Hepatic stellate cell (primary cell): ENCODE measurements at regions not wholly inside any gene's neighbourhood (a gene's known extent, or its start where the extent isn't known, plus 50 kb on each side); places are given as distances from the start of the nearest gene placed in this dataset.
"Not testable (repeated sequence)": the region's sequence is repeated elsewhere in the genome, so short reads cannot be mapped to it uniquely, and the experiment has no call there.

Experiments
- DNase-seq: peaks from one replicate; pipeline ENCODE4 v3.0.0; 2011; ENCODE audit warnings: low spot score

GRCh38 chr2:64879745-64880144 is 109.5 kb upstream of the SLC1A4 start:
- DNase-seq, result no peak

GRCh38 chr2:64880193-64880951 is 108.8 kb upstream of the SLC1A4 start:
- DNase-seq, result no peak

GRCh38 chr2:64881037-64881492 is 108.1 kb upstream of the SLC1A4 start:
- DNase-seq, result no peak

GRCh38 chr2:64887565-64887964 is 101.6 kb upstream of the SLC1A4 start:
- no peak for DNase-seq

- peak; percentile 52 for DNase-seq
These were observed 100.4 kb upstream of the SLC1A4 start for GRCh38 chr2:64888591-64889309.

DNA sequence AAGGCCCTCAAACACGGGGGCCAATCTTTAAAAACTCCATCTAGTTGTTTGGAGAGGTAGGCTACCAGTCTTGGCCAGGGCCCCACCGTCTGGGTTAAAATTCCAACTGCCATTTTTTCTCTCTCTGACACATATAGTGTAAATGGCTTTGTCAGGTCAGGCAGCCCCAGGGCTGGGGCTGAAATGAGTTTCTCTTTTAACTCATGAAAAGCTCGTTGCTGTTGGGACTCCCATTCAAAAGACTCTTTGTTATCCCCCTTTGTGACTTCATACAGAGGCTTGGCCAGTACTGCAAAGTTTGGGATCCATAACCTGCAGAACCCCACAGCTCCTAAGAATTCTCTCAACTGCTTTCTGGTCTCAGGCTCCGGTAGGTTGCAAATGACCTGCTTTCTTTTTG is 99.4 kb upstream of the SLC1A4 start:
- DNase-seq, result no peak

DNA sequence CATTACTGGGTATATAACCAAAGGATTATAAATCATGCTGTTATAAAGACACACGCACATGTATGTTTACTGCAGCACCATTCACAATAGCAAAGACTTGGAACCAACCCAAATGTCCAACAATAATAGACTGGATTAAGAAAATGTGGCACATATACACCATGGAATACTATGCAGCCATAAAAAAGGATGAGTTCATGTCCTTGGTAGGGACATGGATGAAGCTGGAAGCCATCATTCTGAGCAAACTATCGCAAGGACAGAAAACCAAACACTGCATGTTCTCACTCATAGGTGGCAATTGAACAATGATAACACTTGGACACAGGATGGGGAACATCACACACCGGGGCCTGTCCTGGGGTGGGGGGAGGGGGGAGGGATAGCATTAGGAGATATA is 92.6 kb upstream of the SLC1A4 start:
- not testable (repeated sequence) for DNase-seq

GRCh38 chr2:64899081-64899865 is 89.9 kb upstream of the SLC1A4 start:
- no peak for DNase-seq

GRCh38 chr2:64899876-64900275 is 89.3 kb upstream of the SLC1A4 start:
- DNase-seq, result not testable (repeated sequence)

DNA sequence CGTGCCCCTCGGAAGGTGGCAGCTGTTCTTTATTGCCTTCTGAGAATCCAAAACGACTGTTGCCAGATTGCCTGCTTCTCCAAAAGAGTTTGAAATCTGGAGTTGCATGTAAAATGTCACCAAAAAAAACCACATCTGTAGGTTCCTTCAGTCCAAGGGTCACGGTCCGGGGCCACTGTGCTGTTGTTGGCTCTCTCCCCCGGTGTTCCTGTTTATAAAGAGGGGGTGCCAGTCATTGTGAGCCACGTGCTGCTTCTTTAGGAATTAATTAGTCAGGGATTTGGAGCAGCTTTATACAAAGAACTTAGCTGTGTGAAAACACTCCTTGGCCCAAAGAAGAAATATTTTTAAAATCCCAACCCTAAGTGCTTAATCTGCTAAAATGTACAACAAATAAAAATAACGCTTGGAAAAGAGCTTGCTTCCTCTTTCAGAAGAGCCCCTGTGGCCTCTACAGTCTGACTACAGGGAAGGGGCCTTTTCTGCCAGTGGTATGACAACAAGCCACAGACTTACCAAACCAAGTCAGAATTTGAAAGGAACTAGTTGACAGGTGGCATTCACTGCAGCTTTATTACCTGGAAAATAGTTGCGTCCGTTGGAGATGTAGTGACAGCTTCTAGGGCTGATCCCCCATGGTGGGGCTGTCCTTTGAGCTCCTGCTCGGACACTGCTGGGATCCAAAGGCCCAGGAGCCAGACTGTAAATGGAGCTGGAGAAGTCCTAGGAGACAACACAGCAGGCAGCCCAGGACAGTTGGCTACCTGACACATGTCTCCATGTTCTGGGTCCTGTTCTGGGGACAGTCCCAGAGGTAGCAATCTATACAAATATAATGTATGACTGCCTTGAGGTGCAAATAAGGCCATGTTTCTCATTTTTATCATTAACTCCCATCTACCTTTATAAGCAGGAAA is 84.5 kb upstream of the SLC1A4 start:
- no peak for DNase-seq

DNA sequence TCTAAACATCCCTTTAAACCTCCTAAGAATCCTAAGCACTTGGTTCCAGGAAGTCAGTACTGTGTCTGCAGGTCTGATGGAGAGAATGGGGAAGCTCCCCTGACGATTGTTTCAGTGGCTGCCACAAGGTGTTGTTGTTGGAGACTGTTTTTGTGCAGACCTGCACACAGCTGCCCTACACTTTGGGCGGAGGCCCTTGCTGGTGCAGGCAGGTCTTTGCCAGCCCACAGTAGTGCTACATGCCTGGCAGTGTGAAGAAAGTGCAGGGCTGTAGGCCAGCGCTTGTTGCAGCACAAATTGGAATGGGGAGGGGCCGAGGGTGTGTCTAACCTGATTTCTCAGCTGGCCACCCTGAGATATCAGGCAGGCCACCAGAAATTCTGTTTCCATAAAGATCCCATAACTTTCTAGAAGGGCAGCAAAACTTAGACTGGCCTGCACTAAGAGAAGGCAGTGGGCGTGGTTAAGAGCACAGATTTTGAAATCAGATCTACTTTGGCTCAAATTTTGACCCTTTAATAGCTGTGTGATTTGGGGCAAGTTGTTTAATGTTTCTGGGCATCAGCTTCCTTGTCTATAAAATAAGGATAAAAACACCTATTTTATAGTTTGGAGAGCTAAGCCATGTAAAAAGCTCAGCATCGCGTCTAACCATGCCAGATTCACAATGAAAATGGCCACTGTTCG is 83.7 kb upstream of the SLC1A4 start:
- no peak for DNase-seq

DNA sequence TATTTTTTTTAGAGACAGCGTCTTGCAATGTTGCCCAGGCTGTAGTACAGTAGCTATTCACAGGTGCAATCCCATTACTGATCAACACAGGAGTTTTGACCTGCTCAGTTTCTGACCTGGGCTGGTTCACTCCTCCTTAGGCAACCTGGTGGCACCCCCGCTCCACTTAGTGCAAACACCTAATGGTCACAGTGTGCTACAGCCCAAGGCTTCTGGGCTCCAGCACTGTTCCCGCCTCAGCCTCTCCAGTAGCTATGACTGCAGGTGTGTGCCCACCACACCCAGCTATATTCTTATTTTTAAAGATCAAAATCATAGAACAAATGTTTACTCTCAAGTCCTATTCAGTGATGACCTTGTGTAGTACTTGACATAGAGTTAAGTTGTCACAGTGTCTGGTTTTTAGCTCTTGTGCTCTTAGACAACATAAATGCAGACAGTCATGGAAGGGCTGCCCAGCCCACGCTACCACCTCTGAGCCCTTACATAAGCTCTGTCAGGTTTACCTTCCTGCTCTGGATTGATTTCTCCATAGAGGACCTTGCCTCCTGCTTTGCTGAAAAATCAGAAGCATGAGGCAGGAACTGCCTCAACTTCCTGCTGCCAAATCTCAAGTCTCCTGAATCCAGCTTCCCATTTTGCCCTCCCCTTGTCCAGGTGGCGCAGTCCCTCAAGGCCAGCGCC is 82.2 kb upstream of the SLC1A4 start:
- no peak for DNase-seq

- DNase-seq, result no peak
These were observed 80.8 kb upstream of the SLC1A4 start for GRCh38 chr2:64908406-64908805.

GRCh38 chr2:64910523-64910922 is 78.7 kb upstream of the SLC1A4 start:
- no peak for DNase-seq

DNA sequence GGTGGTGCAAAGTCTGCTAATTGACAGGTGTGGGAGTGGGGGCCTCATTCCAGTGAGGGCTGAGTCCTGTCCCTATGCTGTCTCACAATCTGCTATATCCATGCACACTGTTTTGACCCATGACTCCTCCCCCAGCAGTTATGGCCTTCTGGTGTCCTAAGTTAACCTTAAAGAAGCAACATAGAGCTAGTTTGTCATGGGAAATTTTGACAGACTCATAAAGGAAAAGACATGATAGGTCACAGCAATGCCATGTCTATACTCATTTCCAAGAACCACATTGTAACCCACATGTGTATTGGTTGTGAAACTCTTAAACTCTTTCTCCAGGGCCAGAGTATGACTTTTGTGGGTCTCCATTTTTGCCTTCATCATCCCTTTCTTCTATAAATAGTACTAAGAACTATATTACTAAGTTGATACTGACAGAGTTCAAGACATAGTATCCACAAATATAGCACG is 78.2 kb upstream of the SLC1A4 start:
- DNase-seq, result no peak

DNA sequence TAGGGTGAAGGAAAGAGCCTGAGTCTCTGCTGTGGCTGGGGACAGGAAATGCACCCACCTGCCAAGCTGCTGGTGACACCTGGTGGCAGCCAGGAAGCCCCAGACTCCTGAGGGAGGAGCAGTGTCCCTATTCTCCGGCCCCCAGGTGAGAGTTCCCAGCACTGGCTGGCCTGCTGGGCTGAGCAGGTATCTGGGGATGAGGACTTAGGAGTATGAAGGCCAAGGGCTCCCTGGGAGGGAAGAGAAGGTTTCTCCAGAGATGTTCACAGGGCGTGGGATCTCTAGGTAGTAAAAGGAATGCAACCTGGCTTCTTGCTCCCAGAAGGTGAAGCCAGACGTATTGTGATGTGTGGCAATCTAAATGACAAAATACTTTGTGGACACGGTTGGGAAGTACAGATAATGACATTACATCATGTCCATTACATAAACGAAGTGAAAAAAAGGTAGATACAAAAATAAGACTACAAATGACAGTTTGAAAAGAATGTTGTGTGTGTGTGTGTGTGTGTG is 75.8 kb upstream of the SLC1A4 start:
- no peak for DNase-seq

DNA sequence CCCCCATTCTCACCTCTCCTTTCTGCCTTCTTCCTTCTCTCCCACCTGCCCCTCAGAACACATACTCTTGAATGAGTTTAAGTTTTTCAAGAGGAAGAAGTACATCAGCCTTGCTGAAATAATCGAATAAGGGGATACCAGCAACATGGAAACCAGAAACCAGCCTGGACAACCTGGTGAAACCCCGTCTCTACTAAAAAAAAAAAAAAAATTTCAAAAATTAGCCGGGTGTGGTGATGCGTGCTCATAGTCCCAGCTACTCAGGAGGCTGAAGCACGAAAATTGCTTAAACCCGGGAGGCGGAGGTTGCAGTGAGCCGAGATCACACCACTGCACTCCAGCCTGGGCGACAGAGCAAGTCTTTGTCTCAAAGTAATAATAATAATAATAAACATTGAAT is 75.0 kb upstream of the SLC1A4 start:
- DNase-seq, result no peak

DNA sequence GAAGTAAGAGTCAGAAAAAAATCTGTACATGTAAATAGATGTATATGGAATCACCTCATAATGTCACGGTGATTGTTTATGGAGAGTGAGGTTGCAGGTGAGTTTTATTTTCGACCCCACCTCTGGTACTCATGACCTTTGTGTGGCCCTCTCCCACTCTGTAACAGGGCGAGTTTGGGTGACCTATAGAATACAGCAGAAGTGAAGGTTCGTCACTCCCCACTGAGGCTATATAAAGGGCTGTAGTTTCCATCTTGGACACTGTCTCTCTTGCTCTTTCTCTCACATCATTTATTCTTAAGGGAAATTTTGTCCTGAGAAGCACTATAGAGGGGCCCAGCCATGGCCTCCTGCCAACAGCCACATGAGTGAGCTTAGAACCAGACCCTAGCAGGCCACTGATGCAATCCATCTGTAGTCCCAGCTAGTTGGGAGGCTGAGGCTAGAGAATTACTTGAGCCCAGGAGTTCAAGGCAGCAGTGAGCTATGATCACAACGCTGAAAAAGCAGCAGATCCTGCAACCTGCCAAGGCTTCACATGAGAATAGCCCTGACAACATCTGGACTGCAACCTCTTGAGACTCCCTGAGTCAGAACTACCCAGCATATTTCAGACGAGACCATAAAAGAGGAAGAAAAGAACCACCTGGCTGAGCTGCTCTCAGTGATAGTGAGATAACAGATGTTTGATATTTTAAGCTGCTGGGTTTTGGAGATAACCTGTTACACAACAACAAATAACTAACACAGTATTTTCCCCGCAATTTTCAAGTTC is 74.3 kb upstream of the SLC1A4 start:
- DNase-seq, result no peak

DNA sequence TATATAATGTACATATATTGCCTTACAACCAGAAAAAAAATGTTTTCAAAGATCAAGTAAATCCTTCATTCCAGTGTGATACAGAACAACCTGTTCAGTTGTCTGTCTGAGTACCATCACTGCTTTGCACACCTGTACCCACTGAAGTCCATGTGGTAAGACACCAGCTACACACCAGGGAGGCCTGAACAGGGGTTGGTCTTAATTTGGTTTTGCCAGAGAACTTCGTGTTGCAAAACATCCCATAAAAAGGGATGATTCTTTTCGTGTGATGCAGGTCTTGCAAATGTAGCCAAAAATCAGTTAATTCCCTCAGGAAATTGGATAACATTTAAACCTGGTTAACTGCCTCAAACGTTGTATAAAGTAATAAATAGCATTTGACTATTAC is 73.7 kb upstream of the SLC1A4 start:
- DNase-seq, result no peak
